Right cardiac atrium (tissue), 5 donors: ENCODE measurements at regions not wholly inside any gene's neighbourhood (a gene's known extent, or its start where the extent isn't known, plus 50 kb on each side); places are given as distances from the start of the nearest gene placed in this dataset.
A peak's percentile ranks its signal among the peaks of the same experiment; 100 is the strongest.
"Not testable (repeated sequence)": the region's sequence is repeated elsewhere in the genome, so short reads cannot be mapped to it uniquely, and the experiment has no call there.

Experiments
- ATAC-seq, 2 donors: fragments of 200-7000 bp; cut with Tn5 transposase; one replicate each; pipeline versions ENCODE4 v1.8.0 to v1.9.1; 2020; ENCODE audit warnings: moderate library complexity in 2 of 2, mild to moderate bottlenecking in 1 of 2
- DNase-seq, 3 donors: peaks; one replicate each; pipeline ENCODE4 v3.0.0-alpha.2; 2020
- H3K27ac ChIP-seq: one replicate; pipeline ENCODE4 v1.5.1; 2013; ENCODE audit warnings: mild to moderate bottlenecking, low read length, control low read depth, moderate library complexity
- H3K27me3 ChIP-seq: one replicate; pipeline ENCODE4 v1.6.1; 2013; ENCODE audit not compliant: control insufficient read depth, insufficient read depth
- H3K4me1 ChIP-seq: one replicate; pipeline ENCODE4 v1.6.1; 2013; ENCODE audit warnings: low read length; ENCODE audit not compliant: control insufficient read depth, insufficient read depth
- H3K4me3 ChIP-seq: one replicate; pipeline ENCODE4 v1.5.1; 2013; ENCODE audit warnings: low read length, control low read depth
- H3K9me3 ChIP-seq: one replicate; pipeline ENCODE4 v1.6.1; 2013; ENCODE audit warnings: low read length; ENCODE audit not compliant: control insufficient read depth
- WGBS: extraction: QIAGEN DNeasy Blood & Tissue Kit; methylation state at CpG from one replicate; pipeline ENCODE4 v1.1.7; 2013; 5-methylcytosine and 5-hydroxymethylcytosine counted together
- intact Hi-C, 4 donors: fragments of 100-400 bp; cut with DNase I; formaldehyde crosslinking; loops; one replicate each; pipeline versions ENCODE4 v1.11.0 to v1.14.0; 2022 to 2023
- donor health status: healthy with polysubstance abuse.
- donor health status: DM: no; HTN: yes; CAD: no.
- donor health status: DM: no; HTN: no; CAD: no.
- donor health status: DM: no; HTN: yes; CAD: no; lungs with severe emphysema.
- donor health status: DM: yes; HTN: yes; CAD: no.

DNA sequence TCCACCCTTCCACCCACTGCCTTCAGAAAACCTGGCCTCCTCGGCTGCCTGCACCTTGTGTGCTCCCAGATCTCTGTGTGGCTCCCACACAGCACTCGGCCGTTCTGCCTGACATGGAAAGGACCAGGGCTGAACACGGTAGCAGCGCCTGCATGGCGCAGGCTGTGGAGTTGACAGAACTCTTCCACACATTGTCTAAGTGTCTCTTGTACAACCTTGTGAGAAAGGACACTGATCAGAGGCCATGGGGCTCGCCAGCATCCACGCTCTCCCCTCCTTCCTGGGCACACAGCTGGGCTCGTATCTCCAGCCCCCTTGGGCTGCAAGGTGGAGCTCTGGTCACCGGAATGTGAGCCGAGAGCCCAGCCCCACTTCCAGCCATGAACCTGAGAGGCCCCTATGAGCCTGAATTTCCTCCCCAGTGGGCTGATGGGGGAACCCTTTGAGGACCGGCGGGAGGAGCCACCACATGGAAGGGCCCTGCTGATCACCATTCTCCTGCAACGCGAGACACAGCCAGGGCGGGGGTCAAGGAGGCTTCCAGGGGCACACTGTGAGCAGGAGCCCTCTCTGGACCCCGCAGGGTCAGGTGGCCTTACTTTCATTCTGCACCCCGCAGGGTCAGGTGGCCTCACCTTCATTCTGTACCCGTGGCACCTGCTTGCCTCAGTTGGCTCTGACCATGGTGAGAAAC is 314.2 kb upstream of the MYT1L start:
- intact Hi-C loops, result no loop called here
- no peaks in the 10 kb centered on the region for H3K27me3 ChIP-seq
- H3K4me3 ChIP-seq, result no peak overlapping the region
- no peak overlapping the region for H3K27ac ChIP-seq
- DNase-seq (no peak), ATAC-seq (no peak)
- H3K4me1 ChIP-seq, result no peaks in the 10 kb centered on the region
- 76% methylated on average over 19 of the region's 19 CpGs for WGBS
- H3K9me3 ChIP-seq, result no peaks in the 10 kb centered on the region

DNA sequence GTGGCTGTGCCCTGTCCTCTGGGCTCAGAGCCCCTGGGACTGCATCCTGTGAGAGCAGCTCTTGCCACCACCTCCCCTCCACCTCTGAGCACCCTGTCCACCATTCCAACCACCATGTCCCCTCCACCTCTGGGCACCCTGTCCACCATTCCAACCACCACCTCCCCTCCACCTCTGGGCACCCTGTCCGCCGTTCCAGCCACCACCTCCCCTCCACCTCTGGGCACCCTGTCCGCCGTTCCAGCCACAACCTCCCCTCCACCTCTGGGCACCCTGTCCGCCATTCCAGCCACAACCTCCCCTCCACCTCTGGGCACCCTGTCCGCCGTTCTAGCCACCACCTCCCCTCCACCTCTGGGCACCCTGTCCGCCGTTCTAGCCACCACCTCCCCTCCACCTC is 313.7 kb upstream of the MYT1L start:
- 84% methylated on average over 9 of the region's 9 CpGs for WGBS
- H3K27me3 ChIP-seq, H3K4me3 ChIP-seq, ATAC-seq, H3K4me1 ChIP-seq, DNase-seq, H3K27ac ChIP-seq, intact Hi-C loops, H3K9me3 ChIP-seq: not testable (repeated sequence)

- no peaks in the 10 kb centered on the region for H3K27me3 ChIP-seq
- WGBS, result 100% methylated on average over 1 of the region's 1 CpG
- DNase-seq, result no peak
- ATAC-seq, result no peak
- no peak overlapping the region for H3K4me3 ChIP-seq
- no peak overlapping the region for H3K27ac ChIP-seq
- no peaks in the 10 kb centered on the region for H3K4me1 ChIP-seq
- intact Hi-C loops, result no loop called here
- H3K9me3 ChIP-seq, result no peaks in the 10 kb centered on the region
These were observed 313.0 kb upstream of the MYT1L start for GRCh38 chr2:2644040-2644439.

DNA sequence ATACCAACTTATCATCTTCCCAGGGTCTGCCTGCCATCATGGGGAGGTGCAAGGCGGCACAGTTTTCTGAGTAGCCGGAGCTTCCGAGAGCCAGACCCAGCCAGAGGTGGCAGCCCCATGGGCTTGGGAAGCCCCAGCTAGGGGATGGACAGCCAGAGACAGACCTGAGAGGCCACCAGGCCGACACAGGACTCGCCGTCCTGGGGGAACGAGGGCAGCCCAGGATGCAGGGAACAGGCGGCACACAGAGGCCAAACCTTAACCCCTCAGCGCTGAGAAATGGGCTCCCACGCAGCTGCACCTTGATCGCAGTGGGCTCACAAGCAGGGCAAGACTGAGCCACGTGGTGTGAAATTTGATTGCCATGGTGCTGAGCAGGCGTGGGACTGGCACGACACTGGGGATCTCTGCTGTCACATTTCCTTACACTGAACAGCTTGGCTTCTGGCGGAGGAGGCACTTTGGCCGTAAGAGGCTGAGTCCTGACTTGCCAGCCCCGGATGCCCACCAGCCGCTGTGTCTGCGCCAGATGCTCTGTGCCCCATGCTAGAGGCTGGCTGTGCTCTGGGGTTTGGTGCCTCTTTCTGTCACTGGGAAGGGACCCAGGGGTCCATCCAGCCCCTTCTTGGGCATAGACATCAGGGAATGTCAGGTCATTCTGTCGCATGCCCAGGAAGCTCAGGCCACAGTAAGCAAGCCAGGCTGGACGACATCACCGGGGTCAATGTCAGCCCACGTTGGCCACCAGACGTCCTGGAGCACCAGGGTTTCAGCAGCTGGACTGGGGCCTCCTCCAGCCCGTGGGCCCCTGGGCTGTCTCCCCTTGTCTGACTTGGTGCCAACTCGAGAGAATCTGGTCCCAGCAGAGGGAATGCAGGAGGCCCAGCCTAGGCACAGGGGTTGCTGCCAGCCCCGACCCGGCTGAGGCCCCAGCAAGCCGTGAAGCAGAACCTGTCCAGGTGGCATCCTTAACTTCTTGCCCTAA is 312.1 kb upstream of the MYT1L start:
- no peak overlapping the region for H3K27ac ChIP-seq
- no peaks in the 10 kb centered on the region for H3K4me1 ChIP-seq
- H3K9me3 ChIP-seq, result no peaks in the 10 kb centered on the region
- H3K4me3 ChIP-seq, result no peak overlapping the region
- ATAC-seq, result no peak
- DNase-seq, result no peak
- no peaks in the 10 kb centered on the region for H3K27me3 ChIP-seq
- 80% methylated on average over 29 of the region's 29 CpGs for WGBS
- intact Hi-C loops, result no loop called here

- no peaks in the 10 kb centered on the region for H3K9me3 ChIP-seq
- H3K27ac ChIP-seq, result no peak overlapping the region
- H3K27me3 ChIP-seq, result no peaks in the 10 kb centered on the region
- intact Hi-C loops, result no loop called here
- WGBS, result 80% methylated on average over 17 of the region's 17 CpGs
- H3K4me1 ChIP-seq, result no peaks in the 10 kb centered on the region
- ATAC-seq (no peak), DNase-seq (no peak)
- H3K4me3 ChIP-seq, result no peak overlapping the region
These were observed 310.7 kb upstream of the MYT1L start for GRCh38 chr2:2641541-2642410.

GRCh38 chr2:2640818-2641217 is 309.7 kb upstream of the MYT1L start:
- 61% methylated on average over 3 of the region's 3 CpGs for WGBS

DNA sequence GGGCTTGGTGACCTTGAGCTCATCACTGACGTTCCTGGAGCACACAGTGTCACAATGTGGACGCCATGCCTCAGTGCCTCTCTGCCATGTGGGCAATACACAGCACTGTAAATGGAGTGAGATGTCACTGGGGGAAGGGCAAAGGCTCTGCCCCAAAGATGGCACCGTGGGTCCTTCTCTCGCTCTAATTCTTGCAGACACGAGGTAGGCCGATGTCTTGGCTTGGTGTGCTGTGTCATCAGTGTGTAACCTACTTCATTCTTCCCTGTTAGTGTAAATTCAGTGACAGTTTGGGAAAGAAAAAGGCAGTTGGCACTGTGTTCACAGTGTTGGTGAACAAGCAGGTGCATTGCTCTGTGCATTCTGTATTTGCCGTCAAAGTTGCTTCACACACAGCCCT is 309.3 kb upstream of the MYT1L start:
- ATAC-seq (no peak), DNase-seq (no peak)
- H3K27me3 ChIP-seq, result no peaks in the 10 kb centered on the region
- H3K4me3 ChIP-seq, result no peak overlapping the region
- H3K27ac ChIP-seq, result no peak overlapping the region
- intact Hi-C loops, result no loop called here
- no peaks in the 10 kb centered on the region for H3K9me3 ChIP-seq
- WGBS, result 81% methylated on average over 7 of the region's 7 CpGs
- no peaks in the 10 kb centered on the region for H3K4me1 ChIP-seq

More at GRCh38 chr2:2640818-2641217, 309.7 kb upstream of the MYT1L start:
- Histone ChIP-seq H3K9me3 (no peaks in the 10 kb centered on the region), H3K4me3 (no peak overlapping the region), H3K4me1 (no peaks in the 10 kb centered on the region), H3K27ac (no peak overlapping the region), H3K27me3 (no peaks in the 10 kb centered on the region)
- ATAC-seq (peak in 1 of 2 donors; percentile 27), DNase-seq (no peak)
- intact Hi-C loops, result no loop called here

GRCh38 chr2:2639251-2640139 is 308.4 kb upstream of the MYT1L start:
- no peak for ATAC-seq
- DNase-seq, result no peak
- H3K4me1 ChIP-seq, result no peaks in the 10 kb centered on the region
- 76% methylated on average over 31 of the region's 31 CpGs for WGBS
- no peak overlapping the region for H3K27ac ChIP-seq
- no peak overlapping the region for H3K4me3 ChIP-seq
- no peaks in the 10 kb centered on the region for H3K27me3 ChIP-seq
- no peaks in the 10 kb centered on the region for H3K9me3 ChIP-seq
- intact Hi-C loops, result no loop called here

- Histone ChIP-seq H3K27me3 (no peaks in the 10 kb centered on the region), H3K4me1 (no peaks in the 10 kb centered on the region), H3K9me3 (no peaks in the 10 kb centered on the region), H3K27ac (no peak overlapping the region), H3K4me3 (no peak overlapping the region)
- 57% methylated on average over 11 of the region's 11 CpGs for WGBS
- ATAC-seq (no peak), DNase-seq (no peak)
- intact Hi-C loops, result no loop called here
These were observed 307.6 kb upstream of the MYT1L start for GRCh38 chr2:2638547-2639220.

DNA sequence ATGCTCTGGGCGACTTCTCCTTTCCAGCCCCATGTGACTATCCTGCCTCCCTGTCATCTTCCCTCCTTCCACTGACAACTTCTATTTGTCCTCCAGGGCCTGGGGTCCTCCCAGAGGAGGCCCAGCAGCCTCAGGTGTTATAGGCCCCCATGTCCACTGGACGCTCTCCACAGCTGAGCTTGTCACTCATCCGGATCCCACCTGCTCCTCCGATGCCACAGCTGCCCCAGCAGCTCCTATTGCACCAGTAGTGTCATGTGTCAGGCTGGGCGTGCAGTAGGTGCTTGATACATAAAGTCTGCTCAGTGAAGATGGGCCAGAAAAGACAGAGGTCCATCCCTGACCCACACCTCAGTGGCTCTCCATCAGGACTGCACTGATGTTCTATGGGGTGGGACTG is 305.7 kb upstream of the MYT1L start:
- no peaks in the 10 kb centered on the region for H3K4me1 ChIP-seq

More for the DNA sequence above, 305.7 kb upstream of the MYT1L start:
- Histone ChIP-seq H3K4me3 (no peak overlapping the region), H3K27me3 (no peaks in the 10 kb centered on the region), H3K9me3 (no peaks in the 10 kb centered on the region), H3K27ac (no peak overlapping the region)
- peak in 1 of 2 donors; percentile 28 for ATAC-seq
- intact Hi-C loops, result no loop called here
- DNase-seq, result no peak
- 87% methylated on average over 5 of the region's 5 CpGs for WGBS
